COLO668 (cell line): ENCODE measurements at regions not wholly inside any gene's neighbourhood (a gene's known extent, or its start where the extent isn't known, plus 50 kb on each side); places are given as distances from the start of the nearest gene placed in this dataset.

Source experiments
- DNase-seq: peaks from one replicate; lab custom pipeline; 2025; ENCODE audit not compliant: unreplicated experiment; lab: John Stamatoyannopoulos, UW

GRCh38 chr5:18876565-18876964 is 1111.4 kb downstream of the CDH18 start:
- no peak for DNase-seq

DNA sequence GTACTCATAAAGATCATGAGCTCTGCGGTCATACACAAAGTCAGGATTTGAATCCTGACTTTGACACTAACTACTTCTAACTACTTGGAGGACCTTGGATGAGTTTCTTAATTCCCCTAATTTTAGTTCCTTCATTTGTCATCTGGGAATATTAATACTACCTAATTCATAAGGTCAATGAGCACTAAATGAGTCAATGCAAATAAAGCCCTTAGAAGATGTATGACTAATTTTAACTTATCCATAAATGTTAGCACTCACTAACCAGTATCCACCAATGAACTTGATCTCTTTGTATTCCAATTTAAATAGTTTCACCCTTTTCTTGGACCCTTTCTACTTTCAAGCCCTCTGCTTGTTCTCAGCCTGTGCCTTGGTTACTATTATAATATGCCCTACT is 1106.4 kb downstream of the CDH18 start:
- no peak for DNase-seq

DNA sequence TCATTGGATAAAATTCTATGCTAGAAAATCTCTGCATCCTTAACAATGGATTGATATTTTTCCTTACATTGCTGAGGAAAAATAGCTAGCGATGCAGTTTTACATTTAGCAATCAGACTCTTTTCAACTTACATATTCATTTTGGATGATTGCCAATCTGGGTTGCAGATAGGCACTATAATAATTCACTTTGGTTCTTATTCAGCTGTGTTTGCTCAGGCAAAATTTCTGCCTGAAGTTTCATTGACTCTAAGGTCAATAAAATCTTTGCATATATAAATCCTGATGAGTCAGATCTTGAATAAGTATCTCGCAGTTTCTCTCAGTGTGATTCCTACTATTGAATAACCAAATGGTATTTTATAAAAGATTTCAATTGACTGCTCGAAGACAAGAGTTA is 1105.8 kb downstream of the CDH18 start:
- DNase-seq = no peak

- DNase-seq = no peak
Observed at GRCh38 chr5:18888821-18889220, 1099.2 kb downstream of the CDH18 start.

GRCh38 chr5:18900644-18901043 is 1087.4 kb downstream of the CDH18 start:
- DNase-seq = no peak

DNA sequence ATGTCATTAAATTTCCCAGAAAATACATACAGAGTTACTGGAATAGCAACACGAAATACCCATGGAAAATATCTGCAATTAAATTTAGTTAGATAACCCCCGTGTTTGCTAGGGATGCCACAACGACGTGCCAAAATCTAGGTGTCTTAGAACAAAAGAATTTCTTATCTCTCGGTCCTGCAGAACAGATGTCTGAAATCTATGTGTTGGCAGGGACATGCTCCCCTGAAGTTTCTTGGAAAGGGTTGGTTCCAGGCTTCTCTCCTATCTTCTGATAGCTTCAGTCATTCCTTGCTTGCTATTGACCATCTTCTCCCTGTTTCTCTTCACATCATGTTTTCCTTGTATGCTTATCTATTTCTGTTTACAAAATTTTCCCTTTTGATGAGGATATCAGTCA is 1067.0 kb downstream of the CDH18 start:
- DNase-seq = no peak

DNA sequence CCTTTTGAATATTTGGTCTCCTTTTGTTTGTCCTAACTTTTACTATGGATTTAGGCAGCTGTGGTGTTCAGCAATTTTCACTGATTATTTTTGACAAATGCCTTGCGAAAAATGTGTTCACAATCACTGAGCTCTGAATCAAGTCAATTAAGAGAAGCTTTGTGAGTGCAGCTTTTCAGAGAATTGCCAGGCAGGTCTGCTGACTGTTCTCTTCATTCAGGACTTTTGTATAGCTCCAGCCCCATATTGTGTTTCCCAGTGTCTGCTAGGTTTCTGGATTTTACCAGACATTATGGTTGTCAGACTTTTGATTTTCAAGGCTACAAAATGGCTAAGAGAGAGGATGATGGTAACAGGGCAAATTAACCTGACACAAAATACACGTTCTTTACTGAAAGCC is 1055.9 kb downstream of the CDH18 start:
- DNase-seq = no peak

DNA sequence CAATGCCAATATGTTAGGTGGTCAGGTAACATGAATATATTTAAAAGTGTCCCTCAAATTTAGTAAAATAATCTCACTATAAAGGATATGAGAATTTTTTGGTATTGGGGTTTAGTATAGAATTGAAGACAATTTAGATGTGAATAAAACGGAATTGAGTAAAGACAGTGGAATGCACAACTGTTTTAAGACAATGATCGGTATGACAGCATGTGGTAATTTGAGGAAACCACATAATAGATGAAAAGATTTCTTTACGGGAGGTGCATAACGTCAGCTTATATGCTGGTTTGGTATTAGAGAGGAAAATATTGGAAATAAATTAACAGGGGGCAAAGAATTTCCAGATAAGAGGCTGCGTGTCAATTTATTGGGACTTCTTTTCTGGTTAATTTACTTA is 1043.2 kb downstream of the CDH18 start:
- no peak for DNase-seq

GRCh38 chr5:18954239-18954638 is 1033.8 kb downstream of the CDH18 start:
- DNase-seq = no peak

GRCh38 chr5:18959535-18959934 is 1028.5 kb downstream of the CDH18 start:
- DNase-seq = no peak

GRCh38 chr5:18961234-18961633 is 1026.8 kb downstream of the CDH18 start:
- no peak for DNase-seq

DNA sequence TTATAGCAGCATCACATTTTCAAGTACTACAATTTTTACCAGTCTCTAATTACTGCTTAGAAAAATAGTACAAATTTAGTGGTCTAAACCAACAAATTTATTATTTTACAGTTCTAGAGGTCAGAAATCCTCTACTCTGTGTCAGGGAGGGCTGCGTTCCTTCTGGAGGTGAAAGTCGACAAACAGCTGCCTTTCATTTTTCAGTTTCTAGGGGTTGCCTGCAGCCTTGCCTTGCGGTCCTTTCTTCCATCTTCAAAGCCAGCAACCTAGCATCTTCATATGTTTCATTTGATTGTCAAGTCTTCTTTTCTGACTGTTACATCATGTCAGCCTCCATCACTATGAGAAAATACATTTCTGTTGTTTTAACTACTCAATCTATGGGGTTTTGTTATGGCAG is 1022.1 kb downstream of the CDH18 start:
- DNase-seq = no peak

DNA sequence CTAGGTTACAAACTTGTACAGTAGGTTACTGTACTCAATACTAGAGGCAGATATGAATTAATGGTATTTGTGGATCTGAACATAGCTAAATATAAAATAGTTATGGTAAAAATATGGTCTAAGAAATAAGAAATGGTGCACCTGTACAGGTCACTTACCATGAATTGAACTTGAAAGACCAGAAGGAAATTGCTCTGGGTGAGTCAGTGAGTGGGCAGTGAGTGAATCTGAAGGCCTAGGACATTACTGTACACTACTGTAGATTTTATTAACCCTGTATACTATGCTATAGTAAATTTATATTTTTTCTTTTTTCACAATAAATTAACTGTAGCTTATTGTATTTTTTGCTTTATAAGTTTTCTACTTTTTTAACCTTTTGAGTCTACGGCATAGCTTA is 1020.4 kb downstream of the CDH18 start:
- DNase-seq = no peak

GRCh38 chr5:18968966-18969365 is 1019.0 kb downstream of the CDH18 start:
- no peak for DNase-seq

DNA sequence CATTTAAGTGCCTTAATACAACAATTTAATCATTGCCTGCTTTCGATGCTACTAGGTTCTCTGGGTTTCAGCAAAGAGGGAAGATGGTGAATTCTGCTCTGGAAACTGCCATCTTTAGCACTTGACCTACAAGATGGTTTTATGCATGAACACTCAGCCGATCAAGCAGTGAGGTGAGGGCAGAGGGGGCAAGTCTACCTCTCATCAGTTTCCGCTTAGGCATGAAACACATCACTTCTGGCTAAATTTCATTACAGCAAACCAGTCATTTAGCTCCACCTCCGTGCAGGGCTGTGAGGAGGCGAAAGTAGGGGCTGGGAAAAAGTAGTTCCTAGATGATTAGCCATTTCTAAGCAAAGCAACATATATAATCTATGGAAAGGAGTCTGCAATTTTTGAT is 1018.0 kb downstream of the CDH18 start:
- no peak for DNase-seq

DNA sequence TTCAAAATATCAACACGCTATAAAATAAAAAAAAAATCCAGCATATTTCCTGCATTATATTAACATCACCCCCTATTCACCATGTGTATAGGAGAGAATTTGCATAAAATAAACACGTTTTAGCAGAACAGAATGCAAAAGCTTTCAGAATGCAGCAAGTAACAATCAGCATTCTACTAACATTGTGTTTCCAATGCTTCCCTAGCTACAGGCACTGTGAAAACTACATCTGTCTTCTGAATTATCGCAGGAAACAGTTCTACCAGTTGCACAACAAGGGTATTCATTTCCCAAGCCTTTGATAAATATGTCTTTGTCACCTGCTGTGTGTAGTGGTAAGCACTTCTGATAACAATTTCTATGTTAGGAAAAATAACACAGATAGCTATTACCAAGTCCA is 1015.8 kb downstream of the CDH18 start:
- DNase-seq = no peak

DNA sequence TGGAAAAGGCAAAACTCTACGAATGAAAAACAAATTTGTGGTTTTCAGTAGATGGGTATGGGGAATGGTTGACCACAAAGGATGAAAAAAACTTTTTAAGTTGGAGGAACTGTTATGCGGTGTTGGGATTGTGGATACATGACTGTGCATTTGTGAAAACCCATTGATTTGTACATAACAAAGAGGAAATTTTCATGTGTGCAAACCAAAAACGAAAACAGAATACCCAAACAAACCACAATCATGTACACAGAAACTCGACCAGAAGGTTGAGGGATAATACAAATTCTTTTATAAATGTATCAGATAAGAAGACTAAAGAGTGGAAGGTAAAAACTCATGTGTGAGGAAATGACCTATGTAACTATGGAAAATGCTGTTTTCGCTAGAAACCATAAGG is 1012.4 kb downstream of the CDH18 start:
- DNase-seq = no peak

DNA sequence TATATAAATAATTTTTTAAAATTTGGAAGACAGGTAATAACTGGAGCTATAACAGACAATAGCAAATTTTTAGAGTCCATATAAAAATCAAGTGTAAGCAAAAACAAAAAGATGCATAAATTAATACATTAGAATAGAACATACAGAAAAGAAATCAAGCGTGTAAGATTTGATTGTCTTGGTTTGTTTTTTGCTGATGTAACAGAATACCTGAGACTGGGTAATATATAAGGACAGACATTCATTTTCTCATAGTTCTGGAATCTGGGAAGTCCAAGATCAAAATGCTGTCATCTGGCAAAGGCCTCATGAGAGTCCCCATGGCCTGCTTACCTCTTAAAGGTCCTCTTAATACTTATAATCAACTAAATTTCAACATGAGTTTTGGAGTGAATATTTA is 1010.1 kb downstream of the CDH18 start:
- no peak for DNase-seq

- no peak for DNase-seq
Observed at GRCh38 chr5:18984559-18985080, 1003.4 kb downstream of the CDH18 start.

GRCh38 chr5:18985171-18985758 is 1002.7 kb downstream of the CDH18 start:
- DNase-seq = no peak

DNA sequence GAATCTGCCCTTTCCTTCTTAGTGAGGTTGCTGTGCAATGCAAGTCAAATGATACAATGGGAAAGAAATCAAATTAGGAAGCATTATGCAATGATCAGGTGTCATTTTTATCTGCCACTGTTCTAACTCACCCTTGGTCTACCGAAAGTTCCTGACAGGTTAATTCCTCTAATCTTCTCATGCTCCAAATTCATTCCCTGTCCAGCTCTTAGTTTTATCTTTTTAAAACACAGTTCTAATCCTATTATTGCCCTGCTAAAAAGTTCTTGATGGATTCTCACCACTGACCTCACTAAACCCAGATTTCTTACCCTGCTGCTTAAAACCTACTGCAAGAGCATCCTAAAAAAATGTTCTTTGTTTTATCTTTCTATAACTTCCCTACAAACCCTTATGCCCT is 1000.9 kb downstream of the CDH18 start:
- DNase-seq = no peak

GRCh38 chr5:18990852-18991251 is 997.1 kb downstream of the CDH18 start:
- no peak for DNase-seq

GRCh38 chr5:18992264-18992663 is 995.7 kb downstream of the CDH18 start:
- DNase-seq = no peak

DNA sequence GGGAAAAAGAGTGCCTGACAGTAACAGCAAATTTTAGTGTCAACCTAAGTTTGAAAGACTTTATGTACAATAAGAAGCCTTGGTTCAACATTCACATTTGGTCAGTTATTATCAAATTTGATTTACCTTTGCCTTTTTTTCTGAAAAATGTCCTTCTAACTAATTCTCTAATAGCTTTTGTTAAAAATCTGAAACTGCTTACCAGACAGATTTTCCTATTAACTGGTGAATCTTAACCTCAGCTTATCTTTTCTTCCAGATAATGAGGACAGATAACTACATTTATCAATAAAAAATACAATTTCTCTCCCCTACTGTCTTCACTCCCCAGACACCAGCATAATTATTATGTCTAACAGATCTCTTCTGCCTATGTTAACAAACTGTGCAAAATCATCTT is 988.5 kb downstream of the CDH18 start:
- no peak for DNase-seq
